Osteocyte (in vitro differentiated cells): ENCODE measurements at regions not wholly inside any gene's neighbourhood (a gene's known extent, or its start where the extent isn't known, plus 50 kb on each side); places are given as distances from the start of the nearest gene placed in this dataset.

Source experiments
- DNase-seq: peaks from one replicate; pipeline ENCODE4 v3.0.0; 2021; ENCODE audit warnings: mixed read lengths; ENCODE audit not compliant: unreplicated experiment; ENCODE audit errors: extremely low spot score
- H3K27ac Mint-ChIP-seq: one replicate; pipeline ENCODE4 v1.8.0; 2021; ENCODE audit warnings: mild to moderate bottlenecking, mixed read lengths; ENCODE audit not compliant: unreplicated experiment
- H3K27me3 Mint-ChIP-seq: one replicate; pipeline ENCODE4 v1.8.0; 2021; ENCODE audit warnings: mixed read lengths; ENCODE audit not compliant: unreplicated experiment
- H3K36me3 Mint-ChIP-seq: one replicate; pipeline ENCODE4 v1.8.0; 2021; ENCODE audit warnings: mixed read lengths; ENCODE audit not compliant: unreplicated experiment
- H3K4me1 Mint-ChIP-seq: one replicate; pipeline ENCODE4 v1.8.0; 2021; ENCODE audit warnings: mixed read lengths; ENCODE audit not compliant: unreplicated experiment
- H3K4me3 Mint-ChIP-seq: one replicate; pipeline ENCODE4 v1.8.0; 2021; ENCODE audit warnings: mild to moderate bottlenecking, moderate library complexity, mixed read lengths; ENCODE audit not compliant: unreplicated experiment
- H3K9me3 Mint-ChIP-seq: one replicate; pipeline ENCODE4 v1.8.0; 2021; ENCODE audit warnings: mixed read lengths; ENCODE audit not compliant: unreplicated experiment
- CTCF ChIP-seq: fragments of 200-600 bp; sonication (generic); IDR thresholded peaks from 2 replicates; pipeline ENCODE4 v1.5.0; 2021; ENCODE audit warnings: antibody characterized with exemption, mild to moderate bottlenecking, moderate library complexity

DNA sequence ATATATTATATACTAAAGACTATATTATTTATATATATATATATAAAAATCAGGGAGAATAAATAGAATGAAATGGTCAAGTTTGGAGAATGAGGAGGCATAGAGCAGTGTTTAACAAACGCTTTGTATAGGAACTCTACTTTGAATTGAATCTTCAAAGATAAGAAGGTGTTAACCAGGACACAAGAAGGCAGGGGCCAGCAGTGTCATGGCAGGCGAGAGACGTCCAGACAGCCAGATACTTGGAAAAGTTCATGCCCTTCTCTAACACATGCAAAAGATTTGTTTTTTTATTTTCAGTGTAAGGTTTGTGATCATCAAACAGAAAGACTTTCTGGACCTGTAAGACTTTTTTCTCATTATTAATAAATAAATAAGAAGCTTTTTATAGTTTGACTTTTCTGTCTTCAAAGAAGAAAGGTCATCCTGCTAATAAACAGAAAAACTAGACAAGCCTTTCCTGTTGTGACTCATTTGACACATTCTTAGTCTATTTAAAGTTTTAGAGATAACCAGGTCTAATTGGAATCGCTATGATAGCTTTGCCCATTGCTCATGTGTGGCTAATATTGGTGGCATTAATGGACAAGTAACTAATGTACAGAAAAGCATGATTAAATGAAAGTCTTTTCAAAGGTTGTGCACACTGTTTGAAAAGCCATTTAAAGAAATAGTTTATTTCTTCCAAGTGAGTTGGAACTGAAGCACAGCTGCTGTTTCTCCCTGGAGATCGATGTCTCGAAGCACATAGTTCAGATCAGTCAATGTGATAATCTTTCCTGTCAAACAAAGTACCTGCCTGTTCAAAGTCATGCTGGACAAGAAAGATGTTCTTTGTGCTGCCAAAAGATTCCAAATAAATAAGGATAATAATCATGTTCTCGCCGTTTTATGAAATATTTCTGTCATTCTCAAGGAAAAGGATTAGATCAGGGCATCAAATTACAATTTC is 420.4 kb upstream of the OPRM1 start:
- Mint-ChIP-seq H3K4me1 (peaks cover 7% of the 10 kb centered on the region), H3K27me3 (no peaks in the 10 kb centered on the region), H3K9me3 (no peaks in the 10 kb centered on the region), H3K27ac (no peak overlapping the region), H3K36me3 (no peaks in the 10 kb centered on the region), H3K4me3 (no peak overlapping the region)
- no peak for DNase-seq
- TF ChIP-seq CTCF = no peak

DNA sequence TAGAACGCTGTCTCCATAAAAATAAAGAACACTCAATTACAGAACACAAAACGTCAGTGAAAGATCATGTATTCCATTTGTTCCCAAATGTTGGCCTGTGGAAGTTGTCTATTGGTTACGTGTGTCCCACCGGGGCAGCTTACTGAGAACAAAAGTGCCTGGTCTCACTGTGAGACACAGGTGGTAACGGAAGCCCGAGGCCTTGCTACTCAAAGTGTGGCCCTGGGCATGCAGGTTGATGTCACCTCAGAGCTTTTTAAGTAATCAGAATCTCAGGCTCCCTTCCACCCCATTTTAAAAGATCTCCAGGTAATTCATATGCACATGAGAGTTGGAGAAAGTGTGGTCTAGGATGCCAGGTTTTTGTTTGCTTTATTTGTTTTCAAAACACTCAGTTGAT is 422.5 kb upstream of the OPRM1 start:
- Mint-ChIP-seq H3K9me3 (no peaks in the 10 kb centered on the region), H3K4me1 (peaks cover 4% of the 10 kb centered on the region), H3K36me3 (no peaks in the 10 kb centered on the region), H3K27ac (no peak overlapping the region), H3K27me3 (no peaks in the 10 kb centered on the region), H3K4me3 (no peak overlapping the region)
- no peak for TF ChIP-seq CTCF
- DNase-seq = no peak

DNA sequence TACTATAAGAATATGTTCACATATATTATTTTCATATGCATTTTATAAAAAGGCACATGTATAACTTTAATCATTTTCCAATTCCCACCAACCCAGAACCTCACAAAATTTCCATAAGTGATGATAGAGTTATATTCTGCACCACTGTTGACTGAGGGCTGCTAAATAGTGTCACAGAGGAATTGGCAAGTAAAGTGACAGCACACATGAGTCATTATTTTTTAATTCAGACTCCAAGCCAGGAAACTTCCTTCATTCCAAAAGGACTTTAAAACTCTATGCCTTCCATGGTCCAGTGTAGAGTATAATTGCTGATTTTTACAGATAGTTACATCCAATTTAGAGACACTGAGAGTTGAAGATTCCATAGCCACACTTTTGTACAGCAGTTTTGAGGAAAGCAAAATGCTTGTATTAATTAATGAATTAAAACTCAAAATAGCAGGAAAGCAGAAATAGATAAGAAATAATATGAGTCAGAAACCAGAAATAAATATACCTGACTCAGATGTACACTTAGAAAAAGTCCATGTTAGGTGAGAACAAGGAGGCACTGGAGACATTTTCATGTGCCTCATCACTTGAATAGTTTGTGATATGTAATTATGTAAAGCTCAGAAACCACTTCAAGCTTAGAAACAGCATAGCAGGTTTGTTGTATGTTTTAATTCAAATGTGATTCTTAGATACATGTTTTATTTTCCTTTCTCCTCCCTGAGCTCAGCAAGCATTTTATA is 425.2 kb upstream of the OPRM1 start:
- Mint-ChIP-seq H3K27ac (no peak overlapping the region), H3K4me1 (peaks cover under 1% of the 10 kb centered on the region), H3K4me3 (no peak overlapping the region), H3K27me3 (no peaks in the 10 kb centered on the region), H3K36me3 (no peaks in the 10 kb centered on the region), H3K9me3 (no peaks in the 10 kb centered on the region)
- no peak for TF ChIP-seq CTCF
- DNase-seq = no peak

- H3K4me1 Mint-ChIP-seq = no peaks in the 10 kb centered on the region
- peaks cover 2% of the 10 kb centered on the region for H3K27me3 Mint-ChIP-seq
- H3K9me3 Mint-ChIP-seq = no peaks in the 10 kb centered on the region
- no peak for TF ChIP-seq CTCF
- no peak for DNase-seq
- H3K4me3 Mint-ChIP-seq = no peak overlapping the region
- H3K36me3 Mint-ChIP-seq = no peaks in the 10 kb centered on the region
- no peak overlapping the region for H3K27ac Mint-ChIP-seq
These were observed 436.6 kb upstream of the OPRM1 start for GRCh38 chr6:153602401-153602800.

DNA sequence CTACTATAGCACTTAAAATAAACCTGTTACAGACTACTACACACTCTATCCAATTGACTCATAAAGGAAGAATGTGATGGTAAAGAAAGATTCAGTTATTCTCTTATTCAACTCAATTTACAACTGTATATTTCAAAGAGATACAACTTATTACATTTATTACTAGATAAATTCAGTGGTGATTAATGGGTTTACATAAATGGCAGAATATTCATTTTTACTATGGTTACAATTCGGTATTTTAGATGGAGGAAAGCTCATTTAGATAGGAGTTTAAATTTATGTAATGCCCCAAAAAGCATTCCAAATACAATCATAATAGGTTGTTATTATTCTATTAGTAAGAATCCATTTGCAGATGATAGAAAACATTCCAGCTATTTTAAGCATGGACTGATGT is 439.1 kb upstream of the OPRM1 start:
- Mint-ChIP-seq H3K27me3 (no peaks in the 10 kb centered on the region), H3K27ac (no peak overlapping the region), H3K4me1 (no peaks in the 10 kb centered on the region), H3K9me3 (no peaks in the 10 kb centered on the region), H3K4me3 (no peak overlapping the region), H3K36me3 (no peaks in the 10 kb centered on the region)
- TF ChIP-seq CTCF = no peak
- no peak for DNase-seq
